Activated T-helper 1 cell treated with anti-CD3 and anti-CD28 coated beads, Interleukin-12 subunit alpha, Interleukin-12 subunit beta, Interleukin-2, Interleukin-4 antibody, amounts not matched to agents 30 ng/mL and 10 ng/mL and 1 ng/mL, durations not matched to agents 14 hours and 24 hours and 36 hours (primary cell): ENCODE measurements at regions not wholly inside any gene's neighbourhood (a gene's known extent, or its start where the extent isn't known, plus 50 kb on each side); places are given as distances from the start of the nearest gene placed in this dataset.

Source experiments
- DNase-seq: peaks from one replicate; pipeline ENCODE4 v3.0.0; 2021; ENCODE audit warnings: low spot score
- H3K27ac Mint-ChIP-seq: one replicate; pipeline ENCODE4 v1.8.0; 2021; ENCODE audit warnings: mild to moderate bottlenecking, mixed read lengths
- H3K27me3 Mint-ChIP-seq: one replicate; pipeline ENCODE4 v1.8.0; 2022; ENCODE audit warnings: mild to moderate bottlenecking, moderate library complexity, mixed read lengths; ENCODE audit not compliant: insufficient read depth
- H3K36me3 Mint-ChIP-seq: one replicate; pipeline ENCODE4 v1.8.0; 2021; ENCODE audit warnings: low read depth, mixed read lengths
- H3K4me1 Mint-ChIP-seq: one replicate; pipeline ENCODE4 v1.8.0; 2021; ENCODE audit warnings: low read depth, mixed read lengths
- H3K4me3 Mint-ChIP-seq: one replicate; pipeline ENCODE4 v1.8.0; 2021; ENCODE audit warnings: mild to moderate bottlenecking, moderate library complexity, mixed read lengths
- H3K9me3 Mint-ChIP-seq: one replicate; pipeline ENCODE4 v1.8.0; 2021; ENCODE audit warnings: mixed read lengths
- intact Hi-C: fragments of 100-400 bp; cut with micrococcal nuclease; formaldehyde crosslinking; loops from one replicate; pipeline ENCODE4 v1.15.1; 2024

- no peak for DNase-seq
- no peaks in the 10 kb centered on the region for H3K9me3 Mint-ChIP-seq
- no peaks in the 10 kb centered on the region for H3K4me1 Mint-ChIP-seq
- intact Hi-C loops: no loop called here
- no peak overlapping the region for H3K4me3 Mint-ChIP-seq
- H3K36me3 Mint-ChIP-seq: no peaks in the 10 kb centered on the region
- H3K27ac Mint-ChIP-seq: no peak overlapping the region
- H3K27me3 Mint-ChIP-seq: no peaks in the 10 kb centered on the region
Measured at GRCh38 chr11:81002374-81002773, 1561.5 kb upstream of the TENM4 start.

- intact Hi-C loops: no loop called here
- Mint-ChIP-seq H3K36me3 (no peaks in the 10 kb centered on the region), H3K27ac (no peak overlapping the region), H3K9me3 (no peaks in the 10 kb centered on the region), H3K4me3 (no peak overlapping the region), H3K4me1 (no peaks in the 10 kb centered on the region), H3K27me3 (no peaks in the 10 kb centered on the region)
- DNase-seq: no peak
Measured at GRCh38 chr11:81000735-81001134, 1559.9 kb upstream of the TENM4 start.

- Mint-ChIP-seq H3K4me3 (no peak overlapping the region), H3K36me3 (no peaks in the 10 kb centered on the region)
- intact Hi-C loops: no loop called here
Measured at GRCh38 chr11:81000334-81000733, 1559.5 kb upstream of the TENM4 start.

GRCh38 chr11:80995523-80995922 lies 1554.7 kb upstream of the TENM4 start:
- H3K4me1 Mint-ChIP-seq: no peaks in the 10 kb centered on the region
- no peak overlapping the region for H3K27ac Mint-ChIP-seq
- DNase-seq: no peak
- H3K27me3 Mint-ChIP-seq: no peaks in the 10 kb centered on the region
- no peaks in the 10 kb centered on the region for H3K36me3 Mint-ChIP-seq
- peaks cover 11% of the 10 kb centered on the region for H3K9me3 Mint-ChIP-seq
- H3K4me3 Mint-ChIP-seq: no peak overlapping the region
- intact Hi-C loops: no loop called here

More at GRCh38 chr11:81000334-81000733, 1559.5 kb upstream of the TENM4 start:
- no peak for DNase-seq
- Mint-ChIP-seq H3K27me3 (no peaks in the 10 kb centered on the region), H3K27ac (no peak overlapping the region), H3K4me1 (no peaks in the 10 kb centered on the region), H3K9me3 (no peaks in the 10 kb centered on the region)

DNA sequence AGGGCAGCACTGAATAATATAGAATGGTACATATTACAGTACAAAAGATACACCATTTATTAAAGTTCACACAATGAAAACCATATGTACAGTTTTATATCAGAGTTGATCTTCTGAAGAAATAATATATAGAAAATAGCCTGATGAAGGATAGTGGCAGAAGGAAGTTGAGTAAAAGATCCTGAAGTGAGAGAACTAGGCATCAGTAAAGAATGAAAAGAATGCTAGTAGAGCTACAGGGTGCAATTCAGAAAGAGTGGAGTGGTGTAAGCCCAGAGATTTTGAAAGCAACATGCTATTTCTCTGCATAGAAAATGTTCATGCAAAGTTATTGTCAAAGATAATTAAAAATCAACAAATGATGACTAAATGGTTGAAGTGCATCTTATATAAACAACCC lies 1552.7 kb upstream of the TENM4 start:
- Mint-ChIP-seq H3K4me3 (no peak overlapping the region), H3K4me1 (no peaks in the 10 kb centered on the region), H3K9me3 (peaks cover 13% of the 10 kb centered on the region), H3K27me3 (no peaks in the 10 kb centered on the region), H3K36me3 (no peaks in the 10 kb centered on the region), H3K27ac (no peak overlapping the region)
- DNase-seq: no peak
- intact Hi-C loops: no loop called here

- Mint-ChIP-seq H3K4me3 (no peak overlapping the region), H3K27me3 (no peaks in the 10 kb centered on the region), H3K4me1 (no peaks in the 10 kb centered on the region), H3K27ac (no peak overlapping the region), H3K9me3 (peaks cover 13% of the 10 kb centered on the region), H3K36me3 (no peaks in the 10 kb centered on the region)
- no peak for DNase-seq
- intact Hi-C loops: no loop called here
Measured at GRCh38 chr11:80990885-80991284, 1550.1 kb upstream of the TENM4 start.

- Mint-ChIP-seq H3K27ac (no peak overlapping the region), H3K4me1 (no peaks in the 10 kb centered on the region), H3K36me3 (no peaks in the 10 kb centered on the region), H3K4me3 (no peak overlapping the region), H3K9me3 (peaks cover 12% of the 10 kb centered on the region), H3K27me3 (no peaks in the 10 kb centered on the region)
- DNase-seq: no peak
- intact Hi-C loops: no loop called here
Measured at GRCh38 chr11:80987171-80987570, 1546.3 kb upstream of the TENM4 start.

GRCh38 chr11:80986421-80987074 lies 1545.7 kb upstream of the TENM4 start:
- no peaks in the 10 kb centered on the region for H3K27me3 Mint-ChIP-seq
- H3K36me3 Mint-ChIP-seq: no peaks in the 10 kb centered on the region
- H3K9me3 Mint-ChIP-seq: peaks cover 12% of the 10 kb centered on the region
- H3K4me1 Mint-ChIP-seq: no peaks in the 10 kb centered on the region
- no peak overlapping the region for H3K27ac Mint-ChIP-seq
- DNase-seq: no peak
- intact Hi-C loops: no loop called here
- no peak overlapping the region for H3K4me3 Mint-ChIP-seq

DNA sequence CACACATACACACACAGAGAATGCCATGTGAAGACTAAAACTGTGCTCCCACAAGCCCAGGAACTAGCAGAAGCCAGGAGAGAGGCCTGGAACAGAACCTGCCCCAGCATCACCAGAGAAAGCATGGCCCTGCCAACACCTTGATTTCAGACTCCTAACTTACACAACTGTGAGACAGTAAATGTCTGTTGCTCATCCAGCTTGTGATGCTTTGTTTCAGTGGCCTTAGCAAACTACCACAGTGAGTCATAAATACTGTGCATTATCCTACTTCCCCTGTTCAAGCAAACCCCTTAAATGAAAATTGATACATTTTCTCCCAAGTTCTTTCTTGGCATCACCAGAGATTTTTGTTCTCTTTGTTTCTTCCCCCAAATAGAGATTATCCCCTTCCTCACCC lies 1539.4 kb upstream of the TENM4 start:
- intact Hi-C loops: no loop called here
- DNase-seq: no peak
- H3K4me1 Mint-ChIP-seq: no peaks in the 10 kb centered on the region
- no peaks in the 10 kb centered on the region for H3K36me3 Mint-ChIP-seq
- peaks cover 12% of the 10 kb centered on the region for H3K9me3 Mint-ChIP-seq
- H3K4me3 Mint-ChIP-seq: no peak overlapping the region
- H3K27ac Mint-ChIP-seq: no peak overlapping the region
- no peaks in the 10 kb centered on the region for H3K27me3 Mint-ChIP-seq

- no peak overlapping the region for H3K4me3 Mint-ChIP-seq
- no peaks in the 10 kb centered on the region for H3K36me3 Mint-ChIP-seq
- peaks cover 3% of the 10 kb centered on the region for H3K9me3 Mint-ChIP-seq
- H3K27me3 Mint-ChIP-seq: no peaks in the 10 kb centered on the region
- no peak for DNase-seq
- H3K27ac Mint-ChIP-seq: no peak overlapping the region
- intact Hi-C loops: no loop called here
- H3K4me1 Mint-ChIP-seq: no peaks in the 10 kb centered on the region
Measured at GRCh38 chr11:80973786-80974185, 1533.0 kb upstream of the TENM4 start.

GRCh38 chr11:80970037-80970436 lies 1529.2 kb upstream of the TENM4 start:
- intact Hi-C loops: no loop called here

GRCh38 chr11:80967649-80968048 lies 1526.8 kb upstream of the TENM4 start:
- no peak for DNase-seq
- Mint-ChIP-seq H3K9me3 (peaks cover 11% of the 10 kb centered on the region), H3K27me3 (no peaks in the 10 kb centered on the region), H3K4me1 (no peaks in the 10 kb centered on the region), H3K4me3 (no peak overlapping the region), H3K27ac (no peak overlapping the region), H3K36me3 (no peaks in the 10 kb centered on the region)
- intact Hi-C loops: no loop called here

More at GRCh38 chr11:80970037-80970436, 1529.2 kb upstream of the TENM4 start:
- DNase-seq: no peak
- Mint-ChIP-seq H3K27ac (no peak overlapping the region), H3K9me3 (peaks cover under 1% of the 10 kb centered on the region), H3K27me3 (no peaks in the 10 kb centered on the region), H3K4me1 (no peaks in the 10 kb centered on the region), H3K36me3 (no peaks in the 10 kb centered on the region), H3K4me3 (no peak overlapping the region)

- Mint-ChIP-seq H3K4me1 (no peaks in the 10 kb centered on the region), H3K27me3 (no peaks in the 10 kb centered on the region)
Measured at GRCh38 chr11:80960381-80961029, 1519.7 kb upstream of the TENM4 start.

More at GRCh38 chr11:80960381-80961029, 1519.7 kb upstream of the TENM4 start:
- no peak overlapping the region for H3K4me3 Mint-ChIP-seq
- intact Hi-C loops: no loop called here
- H3K9me3 Mint-ChIP-seq: peaks cover 23% of the 10 kb centered on the region
- DNase-seq: no peak
- H3K36me3 Mint-ChIP-seq: no peaks in the 10 kb centered on the region
- H3K27ac Mint-ChIP-seq: no peak overlapping the region
